GM12878 (cell line): ENCODE measurements at regions not wholly inside any gene's neighbourhood (a gene's known extent, or its start where the extent isn't known, plus 50 kb on each side); places are given as distances from the start of the nearest gene placed in this dataset.

Source experiments
- ATAC-seq: fragments of 200-7000 bp; cut with Tn5 transposase; 3 replicates; pipeline ENCODE4 v1.9.1; 2020; ENCODE audit warnings: mild to moderate bottlenecking, moderate library complexity
- BruUV-seq: library from RNA; stranded (reverse); fragments of 400-500 nt; replicated peaks from 2 replicates; lab custom pipeline; 2021; lab: Mats Ljungman, UMichigan
- CTCF ChIA-PET: fragments of 300-600 bp; sonication (Branson Sonifier 250); formaldehyde crosslinking; extraction: SDS; loops from one replicate; lab custom pipeline; 2021; ENCODE audit warnings: inconsistent platforms; lab: Yijun Ruan, JAX
- POLR2A ChIA-PET: fragments of 350-600 bp; formaldehyde crosslinking; extraction: SDS; loops from one replicate; lab custom pipeline; 2021; ENCODE audit warnings: inconsistent platforms; lab: Charles Lee
- RAD21 ChIA-PET: fragments of 300-600 bp; sonication (Branson Sonifier 250); formaldehyde crosslinking; loops from one replicate; lab custom pipeline; 2023; ENCODE audit warnings: antibody characterized with exemption; ENCODE audit not compliant: unreplicated experiment; lab: Charles Lee
- SMC1A ChIA-PET: fragments of 300-600 bp; sonication (Branson Sonifier 250); formaldehyde crosslinking; loops from one replicate; lab custom pipeline; 2023; ENCODE audit not compliant: unreplicated experiment, uncharacterized antibody; lab: Charles Lee
- DNase-seq: peaks from one replicate; pipeline ENCODE4 v3.0.0-alpha.2; 2011; ENCODE audit warnings: low read depth, low spot score
- FAIRE-seq: peaks from 3 replicates; lab custom pipeline; 2011; peaks lifted over from hg19 to GRCh38; lab: Jason Lieb, UNC
- H2AFZ ChIP-seq: 2 replicates; pipeline ENCODE4 v1.6.0; 2011; ENCODE audit warnings: low read depth, low read length, control low read depth; ENCODE audit not compliant: control insufficient read depth
- H3K27ac ChIP-seq: 2 replicates; pipeline ENCODE4 v1.5.1; 2011; ENCODE audit warnings: control low read depth; ENCODE audit not compliant: control insufficient read depth, insufficient read depth
- H3K27me3 ChIP-seq, 2 experiments: replicated peaks in 1 of 2; 2 replicates each; pipeline versions ENCODE4 v1.6.0 to v1.6.1; 2011; ENCODE audit warnings: low read length in 1 of 2; ENCODE audit not compliant: control insufficient read depth in 2 of 2, insufficient read depth in 2 of 2
- H3K36me3 ChIP-seq, 2 experiments: 2 replicates each; pipeline ENCODE4 v1.5.1; 2011; ENCODE audit warnings: low read length in 1 of 2; ENCODE audit not compliant: control insufficient read depth in 2 of 2, insufficient read depth in 2 of 2
- H3K4me1 ChIP-seq: 2 replicates; pipeline ENCODE4 v1.6.1; 2011; ENCODE audit warnings: mild to moderate bottlenecking, low read length, moderate library complexity, mixed read lengths; ENCODE audit not compliant: control insufficient read depth, insufficient read depth
- H3K4me2 ChIP-seq: 2 replicates; pipeline ENCODE4 v1.6.0; 2011; ENCODE audit warnings: control low read depth; ENCODE audit not compliant: control insufficient read depth, insufficient read depth
- H3K4me3 ChIP-seq: fragments of 200-600 bp; sonication (generic); 2 replicates; pipeline ENCODE4 v1.5.1; 2016
- H3K79me2 ChIP-seq: 2 replicates; pipeline ENCODE4 v1.6.0; 2011; ENCODE audit warnings: low read length; ENCODE audit not compliant: control insufficient read depth, insufficient read depth
- H3K9ac ChIP-seq: 2 replicates; pipeline ENCODE4 v1.8.0; 2011; ENCODE audit warnings: low read length, control low read depth, mixed read lengths; ENCODE audit not compliant: control insufficient read depth, insufficient read depth
- H3K9me3 ChIP-seq: replicated peaks from 3 replicates; pipeline ENCODE4 v1.5.1; 2011; ENCODE audit warnings: mild to moderate bottlenecking, low read length; ENCODE audit not compliant: control insufficient read depth, insufficient read depth
- H4K20me1 ChIP-seq: 2 replicates; pipeline ENCODE4 v1.6.0; 2011; ENCODE audit not compliant: control insufficient read depth, insufficient read depth
- ATF2 ChIP-seq: IDR thresholded peaks from 2 replicates; pipeline ENCODE4 v1.6.1; 2012; ENCODE audit warnings: low read length, inconsistent platforms
- BMI1 ChIP-seq: fragments of 450-650 bp; IDR thresholded peaks from 2 replicates; pipeline ENCODE4 v1.6.1; 2016; ENCODE audit warnings: mild to moderate bottlenecking, moderate library complexity, borderline replicate concordance
- CEBPZ ChIP-seq: fragments of 150-350 bp; IDR thresholded peaks from 2 replicates; pipeline ENCODE4 v1.6.1; 2016; ENCODE audit warnings: low read depth, low read length
- CHD1 ChIP-seq: IDR thresholded peaks from 2 replicates; pipeline ENCODE4 v1.6.1; 2012; ENCODE audit warnings: low read depth, low read length, improper control_type of control experiment
- E2F4 ChIP-seq: IDR thresholded peaks from 2 replicates; pipeline ENCODE4 v1.6.1; 2012; ENCODE audit warnings: low read depth, low read length, improper control_type of control experiment
- GATAD2B ChIP-seq: fragments of 450-650 bp; conservative IDR thresholded peaks from 2 replicates; pipeline ENCODE4 v1.6.1; 2017; ENCODE audit warnings: low read depth, mild to moderate bottlenecking, moderate library complexity
- SIN3A ChIP-seq: IDR thresholded peaks from 2 replicates; pipeline ENCODE4 v1.6.1; 2012; ENCODE audit warnings: low read depth, low read length, improper control_type of control experiment
- SMAD5 ChIP-seq: IDR thresholded peaks from 2 replicates; pipeline ENCODE4 v1.6.1; 2016; ENCODE audit warnings: antibody characterized with exemption, low read depth
- SMC3 ChIP-seq: IDR thresholded peaks from 2 replicates; pipeline ENCODE4 v1.6.1; 2011; ENCODE audit warnings: low read length, improper control_type of control experiment, borderline replicate concordance
- SREBF1 ChIP-seq: IDR thresholded peaks from 2 replicates; pipeline ENCODE4 v1.6.1; 2012; ENCODE audit warnings: mild to moderate bottlenecking, low read length
- USF2 ChIP-seq: IDR thresholded peaks from 2 replicates; pipeline ENCODE4 v1.6.1; 2011; ENCODE audit warnings: low read depth, low read length, improper control_type of control experiment, borderline replicate concordance
- ZNF24 ChIP-seq: fragments of 450-650 bp; IDR thresholded peaks from 2 replicates; pipeline ENCODE4 v1.6.1; 2017; ENCODE audit warnings: antibody characterized with exemption, mild to moderate bottlenecking
- WGBS: methylation state at CpG from one replicate; pipeline ENCODE4 v1.1.6; 2016; ENCODE audit warnings: low lambda C conversion rate; ENCODE audit not compliant: insufficient replicate concordance, insufficient coverage; ENCODE audit errors: missing lambda C conversion rate; 5-methylcytosine and 5-hydroxymethylcytosine counted together
- in situ Hi-C: fragments of 300-500 bp; cut with MboI; formaldehyde crosslinking; loops from 9 replicates; pipeline ENCODE4 v1.14.3; 2018; ENCODE audit warnings: mixed read lengths
- intact Hi-C: fragments of 100-400 bp; cut with micrococcal nuclease; formaldehyde crosslinking; loops from one replicate; pipeline ENCODE4 v1.14.2; 2022; ENCODE audit not compliant: unreplicated experiment

- Histone ChIP-seq H3K79me2 (no peaks in the 10 kb centered on the region), H4K20me1 (no peaks in the 10 kb centered on the region), H3K9ac (no peak overlapping the region), H3K27ac (no peak overlapping the region), H3K4me1 (no peaks in the 10 kb centered on the region), H3K4me3 (no peak overlapping the region), H3K27me3 (no peaks in the 10 kb centered on the region), H2AFZ (no peak overlapping the region), H3K36me3 (no peaks in the 10 kb centered on the region), H3K4me2 (no peak overlapping the region), H3K9me3 (no peaks in the 10 kb centered on the region)
- no peak for TF ChIP-seq BMI1
- TF ChIP-seq GATAD2B: no peak
- TF ChIP-seq ZNF24: no peak
- DNase-seq (no peak), ATAC-seq (no peak), FAIRE-seq (no peak)
- CTCF ChIA-PET: no interaction called here
- intact Hi-C loops: no loop called here
- POLR2A ChIA-PET: no interaction called here
- 0% methylated on average over 1 of the region's 1 CpG for WGBS
- RAD21 ChIA-PET: interaction anchor here (1.4 kb wide), 1 partner anchor 19 kb away, joined by 3 read pairs; no protein-coding TSS in a partner anchor
- SMC1A ChIA-PET: interaction anchor here (0.8 kb wide), 1 partner anchor 10 kb away, joined by 3 read pairs; no protein-coding TSS in a partner anchor
- no TSS peak for BruUV-seq
- in situ Hi-C loops: no loop called here
Measured at GRCh38 chr15:55037071-55037470, 159.7 kb downstream of the RSL24D1 start.

GRCh38 chr15:55035749-55036148 lies 161.0 kb downstream of the RSL24D1 start:
- H3K27ac ChIP-seq: no peak overlapping the region
- ChIA-PET RAD21 (no interaction called here), POLR2A (interaction anchor here (1.0 kb wide), 1 partner anchor 82 kb away, joined by 3 read pairs; no protein-coding TSS in a partner anchor), CTCF (no interaction called here), SMC1A (no interaction called here)
- H2AFZ ChIP-seq: no peak overlapping the region
- no peak overlapping the region for H3K4me3 ChIP-seq
- BruUV-seq: no TSS peak
- no peak for DNase-seq
- H3K4me1 ChIP-seq: no peaks in the 10 kb centered on the region
- no peaks in the 10 kb centered on the region for H4K20me1 ChIP-seq
- ATAC-seq: no peak
- TF ChIP-seq E2F4 (no peak), USF2 (no peak), ATF2 (no peak), SREBF1 (no peak), SMAD5 (no peak), SIN3A (no peak), ZNF24 (no peak), CEBPZ (no peak), SMC3 (no peak), CHD1 (no peak)
- no peak overlapping the region for H3K4me2 ChIP-seq
- FAIRE-seq: no peak
- intact Hi-C loops: no loop called here
- in situ Hi-C loops: no loop called here
- WGBS: 3% methylated on average over 2 of the region's 2 CpGs
- no peak overlapping the region for H3K9ac ChIP-seq
- no peaks in the 10 kb centered on the region for H3K9me3 ChIP-seq
- no peaks in the 10 kb centered on the region for H3K27me3 ChIP-seq
- no peaks in the 10 kb centered on the region for H3K79me2 ChIP-seq
- H3K36me3 ChIP-seq: no peaks in the 10 kb centered on the region
